Effector memory CD4-positive, alpha-beta T cell (primary cell): ENCODE measurements at regions not wholly inside any gene's neighbourhood (a gene's known extent, or its start where the extent isn't known, plus 50 kb on each side); places are given as distances from the start of the nearest gene placed in this dataset.

Experiments
- DNase-seq, 3 donors: peaks; one replicate each; pipeline ENCODE4 v3.0.0-alpha.2; 2020
- H3K27ac ChIP-seq: 2 replicates; pipeline ENCODE4 v1.7.0; 2013; ENCODE audit warnings: mild to moderate bottlenecking, low read length, moderate library complexity; ENCODE audit not compliant: insufficient read depth, poor library complexity, severe bottlenecking
- H3K27me3 ChIP-seq: replicated peaks from 2 replicates; pipeline ENCODE4 v1.7.0; 2013; ENCODE audit warnings: mild to moderate bottlenecking, low read length; ENCODE audit not compliant: insufficient read depth, control insufficient read depth, poor library complexity, severe bottlenecking
- H3K36me3 ChIP-seq: 2 replicates; pipeline ENCODE4 v1.7.0; 2013; ENCODE audit warnings: mild to moderate bottlenecking, low read length, moderate library complexity; ENCODE audit not compliant: control insufficient read depth, insufficient read depth
- H3K4me1 ChIP-seq: 2 replicates; pipeline ENCODE4 v1.7.0; 2013; ENCODE audit warnings: low read length, mild to moderate bottlenecking; ENCODE audit not compliant: control insufficient read depth, insufficient read depth, poor library complexity, severe bottlenecking
- H3K4me3 ChIP-seq: 2 replicates; pipeline ENCODE4 v1.7.0; 2013; ENCODE audit warnings: low read length, low read depth, mild to moderate bottlenecking; ENCODE audit not compliant: insufficient read depth, poor library complexity, severe bottlenecking
- H3K9me3 ChIP-seq: 2 replicates; pipeline ENCODE4 v1.7.0; 2013; ENCODE audit warnings: mild to moderate bottlenecking, low read length, moderate library complexity; ENCODE audit not compliant: control insufficient read depth

- Histone ChIP-seq H3K4me1 (peaks cover 14% of the 10 kb centered on the region), H3K9me3 (no peaks in the 10 kb centered on the region), H3K4me3 (no peak overlapping the region), H3K27me3 (no peaks in the 10 kb centered on the region), H3K27ac (peak overlapping the region; percentile 77), H3K36me3 (no peaks in the 10 kb centered on the region)
- no peak for DNase-seq
These were observed 109.0 kb upstream of the KLF6 start for GRCh38 chr10:3893901-3894563.

GRCh38 chr10:3892440-3893425 lies 107.7 kb upstream of the KLF6 start:
- Histone ChIP-seq H3K36me3 (no peaks in the 10 kb centered on the region), H3K9me3 (no peaks in the 10 kb centered on the region), H3K4me3 (no peak overlapping the region), H3K27me3 (no peaks in the 10 kb centered on the region), H3K27ac (peak overlapping the region; percentile 77), H3K4me1 (peaks cover 19% of the 10 kb centered on the region)
- DNase-seq, result peak in 1 of 3 donors; percentile 14

- no peak for DNase-seq
- Histone ChIP-seq H3K9me3 (no peaks in the 10 kb centered on the region), H3K27me3 (no peaks in the 10 kb centered on the region), H3K4me3 (no peak overlapping the region), H3K4me1 (peaks cover 30% of the 10 kb centered on the region), H3K36me3 (no peaks in the 10 kb centered on the region), H3K27ac (peak overlapping the region; percentile 77)
These were observed 106.4 kb upstream of the KLF6 start for GRCh38 chr10:3891396-3891795.

GRCh38 chr10:3890602-3891352 lies 105.8 kb upstream of the KLF6 start:
- DNase-seq, result no peak
- Histone ChIP-seq H3K4me3 (no peak overlapping the region), H3K27ac (no peak overlapping the region), H3K27me3 (no peaks in the 10 kb centered on the region), H3K36me3 (no peaks in the 10 kb centered on the region), H3K9me3 (no peaks in the 10 kb centered on the region), H3K4me1 (peaks cover 31% of the 10 kb centered on the region)

GRCh38 chr10:3889961-3890522 lies 105.0 kb upstream of the KLF6 start:
- Histone ChIP-seq H3K4me1 (peaks cover 31% of the 10 kb centered on the region), H3K4me3 (no peak overlapping the region), H3K27ac (no peak overlapping the region), H3K27me3 (no peaks in the 10 kb centered on the region), H3K36me3 (no peaks in the 10 kb centered on the region), H3K9me3 (no peaks in the 10 kb centered on the region)
- no peak for DNase-seq

GRCh38 chr10:3887885-3888476 lies 103.0 kb upstream of the KLF6 start:
- Histone ChIP-seq H3K36me3 (no peaks in the 10 kb centered on the region), H3K4me3 (no peak overlapping the region), H3K9me3 (no peaks in the 10 kb centered on the region), H3K27ac (peak overlapping the region; percentile 87), H3K27me3 (no peaks in the 10 kb centered on the region), H3K4me1 (peaks cover 22% of the 10 kb centered on the region)
- peak; percentile 75 to 81 (median 80) for DNase-seq

GRCh38 chr10:3887404-3887803 lies 102.4 kb upstream of the KLF6 start:
- H3K27me3 ChIP-seq, result no peaks in the 10 kb centered on the region
- no peaks in the 10 kb centered on the region for H3K9me3 ChIP-seq
- H3K4me1 ChIP-seq, result peaks cover 17% of the 10 kb centered on the region
- H3K27ac ChIP-seq, result peak overlapping the region; percentile 87
- no peak overlapping the region for H3K4me3 ChIP-seq
- no peaks in the 10 kb centered on the region for H3K36me3 ChIP-seq
- DNase-seq, result no peak

- no peak overlapping the region for H3K4me3 ChIP-seq
- no peaks in the 10 kb centered on the region for H3K36me3 ChIP-seq
- H3K27ac ChIP-seq, result peak overlapping the region; percentile 87
- no peak for DNase-seq
- peaks cover 17% of the 10 kb centered on the region for H3K4me1 ChIP-seq
- H3K9me3 ChIP-seq, result no peaks in the 10 kb centered on the region
- no peaks in the 10 kb centered on the region for H3K27me3 ChIP-seq
These were observed 101.7 kb upstream of the KLF6 start for GRCh38 chr10:3886641-3887251.

- peaks cover 17% of the 10 kb centered on the region for H3K4me1 ChIP-seq
- H3K27me3 ChIP-seq, result no peaks in the 10 kb centered on the region
- H3K4me3 ChIP-seq, result no peak overlapping the region
- H3K27ac ChIP-seq, result peak overlapping the region; percentile 87
- no peak for DNase-seq
- H3K9me3 ChIP-seq, result no peaks in the 10 kb centered on the region
- no peaks in the 10 kb centered on the region for H3K36me3 ChIP-seq
These were observed 101.2 kb upstream of the KLF6 start for GRCh38 chr10:3886191-3886590.
